Lung (tissue), 11 donors: ENCODE measurements at regions not wholly inside any gene's neighbourhood (a gene's known extent, or its start where the extent isn't known, plus 50 kb on each side); places are given as distances from the start of the nearest gene placed in this dataset.

Source experiments
- ATAC-seq: fragments of 200-7000 bp; cut with Tn5 transposase; one replicate; pipeline ENCODE4 v1.9.1; 2020; ENCODE audit warnings: moderate number of reproducible peaks; ENCODE audit not compliant: insufficient read depth, low FRiP score
- DNase-seq, 3 donors: peaks; one replicate each; pipeline ENCODE4 v3.0.0-alpha.2; 2013 to 2017
- H3K27ac ChIP-seq, 2 donors: one replicate each; pipeline ENCODE4 v1.5.1; 2013; ENCODE audit warnings: mild to moderate bottlenecking in 2 of 2, moderate library complexity in 2 of 2, control low read depth in 1 of 2, inconsistent platforms in 1 of 2, low read depth in 1 of 2, low read length in 1 of 2
- H3K27me3 ChIP-seq, 3 donors: one replicate each; pipeline ENCODE4 v1.5.1; 2013; ENCODE audit warnings: low read length in 2 of 3; ENCODE audit not compliant: control insufficient read depth in 3 of 3, insufficient read depth in 3 of 3
- H3K36me3 ChIP-seq, 4 donors: one replicate each; pipeline ENCODE4 v1.5.1; 2013; ENCODE audit warnings: low read length in 4 of 4, mild to moderate bottlenecking in 1 of 4, moderate library complexity in 1 of 4; ENCODE audit not compliant: control insufficient read depth in 4 of 4, insufficient read depth in 4 of 4
- H3K4me1 ChIP-seq, 5 donors: one replicate each; pipeline ENCODE4 v1.5.1; 2013; ENCODE audit warnings: low read length in 5 of 5, mild to moderate bottlenecking in 2 of 5, moderate library complexity in 1 of 5; ENCODE audit not compliant: control insufficient read depth in 5 of 5, insufficient read depth in 5 of 5
- H3K4me3 ChIP-seq: one replicate; pipeline ENCODE4 v1.5.1; 2013; ENCODE audit warnings: mild to moderate bottlenecking, control low read depth, moderate library complexity
- H3K9ac ChIP-seq, 2 donors: one replicate each; pipeline ENCODE4 v1.5.1; 2013; ENCODE audit warnings: low read length in 2 of 2, control low read depth in 1 of 2; ENCODE audit not compliant: insufficient read depth in 1 of 2
- H3K9me3 ChIP-seq, 4 donors: one replicate each; pipeline ENCODE4 v1.5.1; 2013; ENCODE audit warnings: low read length in 3 of 4, mild to moderate bottlenecking in 1 of 4, moderate library complexity in 1 of 4; ENCODE audit not compliant: control insufficient read depth in 4 of 4, insufficient read depth in 3 of 4
- WGBS, 2 donors: extraction: QIAGEN DNeasy Blood & Tissue Kit; methylation state at CpG; one replicate each; pipeline ENCODE4 v1.1.7; 2013; 5-methylcytosine and 5-hydroxymethylcytosine counted together
- TF ChIP-seq, protein P1 (sequence below): IDR thresholded peaks from 2 replicates; pipeline ENCODE4 v1.5.1; 2012; ENCODE audit warnings: mild to moderate bottlenecking; ENCODE audit errors: control extremely low read depth, extremely low read depth
- donor health status: control.
- donor health status: control.
- donor health status: Bipolar disorder and iron deficiency.
- donor health status: healthy.
- donor health status: DM: yes; HTN: yes; CAD: no.

DNA sequence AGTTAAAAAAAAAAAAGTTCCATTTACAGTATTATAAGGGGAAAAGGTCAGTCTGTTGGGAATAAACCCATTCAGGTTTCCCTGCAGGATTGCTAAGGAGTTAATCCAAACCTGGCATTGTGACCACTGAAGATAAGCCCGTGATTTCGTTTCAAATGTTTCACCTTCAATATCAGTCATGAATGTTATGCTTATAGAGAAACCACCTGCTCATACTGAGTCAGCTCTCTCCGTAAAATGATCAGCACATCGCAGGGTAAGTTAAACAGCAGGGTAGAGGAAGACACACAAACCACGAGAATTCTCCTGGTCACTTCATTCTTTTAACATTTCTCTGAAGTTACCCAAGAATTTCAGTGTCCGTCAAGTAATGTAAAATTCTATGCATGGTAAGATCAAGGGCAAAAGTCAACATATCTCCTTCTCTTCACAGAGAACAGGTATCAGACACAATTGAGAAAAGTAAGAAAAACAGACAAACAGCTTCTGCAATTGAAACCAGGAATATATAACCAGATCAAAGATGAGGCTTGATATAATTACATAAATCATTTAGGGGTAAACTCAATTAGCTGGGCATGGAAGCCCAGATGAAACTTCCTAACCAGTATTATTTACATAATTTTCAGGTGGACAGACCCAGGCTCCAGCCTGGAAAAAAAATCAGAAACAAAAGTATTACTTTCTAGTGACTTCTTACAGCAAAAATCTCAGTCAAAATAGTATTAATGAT lies 67.6 kb upstream of the ARHGEF3 start:
- Histone ChIP-seq H3K36me3 (no peaks in the 10 kb centered on the region), H3K4me1 (peaks cover 0 to 3% (median 0%) of the 10 kb centered on the region in 5 donors), H3K27me3 (no peaks in the 10 kb centered on the region), H3K4me3 (no peak overlapping the region), H3K9ac (no peak overlapping the region), H3K27ac (no peak overlapping the region), H3K9me3 (no peaks in the 10 kb centered on the region)
- ATAC-seq (no peak), DNase-seq (no peak)
- TF ChIP-seq, protein P1, sequence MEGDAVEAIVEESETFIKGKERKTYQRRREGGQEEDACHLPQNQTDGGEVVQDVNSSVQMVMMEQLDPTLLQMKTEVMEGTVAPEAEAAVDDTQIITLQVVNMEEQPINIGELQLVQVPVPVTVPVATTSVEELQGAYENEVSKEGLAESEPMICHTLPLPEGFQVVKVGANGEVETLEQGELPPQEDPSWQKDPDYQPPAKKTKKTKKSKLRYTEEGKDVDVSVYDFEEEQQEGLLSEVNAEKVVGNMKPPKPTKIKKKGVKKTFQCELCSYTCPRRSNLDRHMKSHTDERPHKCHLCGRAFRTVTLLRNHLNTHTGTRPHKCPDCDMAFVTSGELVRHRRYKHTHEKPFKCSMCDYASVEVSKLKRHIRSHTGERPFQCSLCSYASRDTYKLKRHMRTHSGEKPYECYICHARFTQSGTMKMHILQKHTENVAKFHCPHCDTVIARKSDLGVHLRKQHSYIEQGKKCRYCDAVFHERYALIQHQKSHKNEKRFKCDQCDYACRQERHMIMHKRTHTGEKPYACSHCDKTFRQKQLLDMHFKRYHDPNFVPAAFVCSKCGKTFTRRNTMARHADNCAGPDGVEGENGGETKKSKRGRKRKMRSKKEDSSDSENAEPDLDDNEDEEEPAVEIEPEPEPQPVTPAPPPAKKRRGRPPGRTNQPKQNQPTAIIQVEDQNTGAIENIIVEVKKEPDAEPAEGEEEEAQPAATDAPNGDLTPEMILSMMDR: no peak
- 54 to 65% methylated on average over 6 of the region's 6 CpGs for WGBS, 2 donors

DNA sequence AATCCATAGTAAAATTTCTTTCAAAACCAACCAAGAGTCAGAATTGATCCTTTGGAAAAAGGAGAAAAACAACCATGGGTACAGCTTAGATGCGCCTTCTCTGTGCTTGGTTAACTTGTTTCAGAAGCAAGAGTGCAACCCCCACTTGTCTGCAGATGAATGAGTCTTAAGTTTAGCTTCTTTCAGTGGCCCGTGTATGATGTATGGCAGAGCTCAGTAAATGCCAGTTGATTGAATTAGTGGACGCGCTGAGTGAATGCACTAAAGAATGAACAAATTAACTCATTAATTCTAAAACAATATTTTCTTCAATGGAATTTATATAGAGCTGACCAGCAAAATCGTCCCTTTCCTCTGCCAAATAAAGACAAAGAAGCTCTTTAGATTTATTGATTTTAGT lies 67.0 kb upstream of the ARHGEF3 start:
- no peaks in the 10 kb centered on the region for H3K36me3 ChIP-seq
- ATAC-seq (no peak), DNase-seq (no peak)
- TF ChIP-seq, protein P1: no peak
- no peak overlapping the region for H3K27ac ChIP-seq
- no peak overlapping the region for H3K4me3 ChIP-seq
- 93 to 94% methylated on average over 5 of the region's 5 CpGs for WGBS, 2 donors
- peaks cover 0 to 3% (median 0%) of the 10 kb centered on the region in 5 donors for H3K4me1 ChIP-seq
- no peak overlapping the region for H3K9ac ChIP-seq
- H3K9me3 ChIP-seq: no peaks in the 10 kb centered on the region
- H3K27me3 ChIP-seq: no peaks in the 10 kb centered on the region

DNA sequence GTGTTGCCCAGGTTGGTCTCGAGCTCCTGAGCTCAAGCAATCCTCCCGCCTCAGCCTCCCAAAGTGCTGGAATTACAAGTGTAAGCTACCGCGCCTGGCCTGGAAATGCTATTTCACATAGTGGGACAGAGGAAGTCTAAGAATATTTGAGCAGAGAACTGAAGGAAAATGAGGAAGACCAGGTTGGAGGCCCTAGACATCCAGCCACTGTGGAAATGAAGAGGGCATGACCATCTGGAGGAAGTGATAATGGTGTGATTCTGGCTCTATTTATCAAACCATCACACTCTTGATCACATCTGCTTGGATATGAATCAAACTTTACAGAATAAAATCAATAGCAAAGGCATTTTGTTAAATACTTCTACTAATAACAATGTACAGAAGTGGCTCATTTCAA lies 65.9 kb upstream of the ARHGEF3 start:
- no peak for DNase-seq
- no peaks in the 10 kb centered on the region for H3K9me3 ChIP-seq
- peaks cover 0 to 3% (median 0%) of the 10 kb centered on the region in 5 donors for H3K4me1 ChIP-seq
- ATAC-seq: no peak
- no peak overlapping the region for H3K4me3 ChIP-seq
- 66 to 83% methylated on average over 4 of the region's 4 CpGs for WGBS, 2 donors
- TF ChIP-seq, protein P1: no peak
- H3K27ac ChIP-seq: no peak overlapping the region
- no peaks in the 10 kb centered on the region for H3K36me3 ChIP-seq
- no peaks in the 10 kb centered on the region for H3K27me3 ChIP-seq
- no peak overlapping the region for H3K9ac ChIP-seq
